Neural progenitor cell (in vitro differentiated cells): ENCODE measurements at regions not wholly inside any gene's neighbourhood (a gene's known extent, or its start where the extent isn't known, plus 50 kb on each side); places are given as distances from the start of the nearest gene placed in this dataset.

ENCODE experiments used
- CTCF ChIP-seq: fragments of 200-600 bp; sonication (generic); IDR thresholded peaks from 2 replicates; pipeline ENCODE4 v1.5.1; 2017; ENCODE audit warnings: antibody characterized with exemption, mild to moderate bottlenecking
- EZH2 ChIP-seq: fragments of 200-600 bp; sonication (generic); IDR thresholded peaks from 2 replicates; pipeline ENCODE4 v1.6.1; 2017; ENCODE audit warnings: antibody characterized with exemption, mild to moderate bottlenecking, moderate library complexity
- EZH2phosphoT487 ChIP-seq: fragments of 200-600 bp; sonication (generic); IDR thresholded peaks from 2 replicates; pipeline ENCODE4 v1.6.1; 2017; ENCODE audit warnings: antibody characterized with exemption

- TF ChIP-seq CTCF = no peak
- TF ChIP-seq EZH2phosphoT487 = no peak
- no peak for TF ChIP-seq EZH2
Measured at GRCh38 chr17:79152636-79153035, 78.0 kb downstream of the ENGASE start.
